ENCODE measurements at regions not wholly inside any gene's neighbourhood (a gene's known extent, or its start where the extent isn't known, plus 50 kb on each side); places are given as distances from the start of the nearest gene placed in this dataset.

DNA sequence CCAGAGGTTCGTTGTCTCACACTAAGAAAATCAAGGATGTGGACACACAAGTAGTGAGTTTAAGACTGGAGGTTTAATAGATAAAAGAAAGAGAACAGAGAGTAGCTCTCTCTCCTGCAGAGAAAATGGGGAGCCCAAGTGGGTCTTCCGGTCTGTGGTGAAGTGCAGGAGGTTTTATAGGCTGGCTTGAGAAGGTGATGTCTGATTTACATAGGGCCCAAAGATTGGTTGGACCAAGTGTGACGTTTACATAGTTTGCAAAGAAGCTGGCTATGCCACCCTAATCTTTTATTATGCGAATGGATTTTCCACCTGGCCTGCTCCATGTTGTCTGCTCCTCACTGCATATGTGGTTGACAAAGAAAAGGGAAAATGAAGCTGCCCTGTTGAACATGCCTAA lies 430.4 kb upstream of the TRIB2 start:
- DNase-seq (ENCODE audit: low read depth), result no peak

GRCh38 chr2:12287220-12287751 lies 429.4 kb upstream of the TRIB2 start:
- no peak for DNase-seq (ENCODE audit: low read depth)

GRCh38 chr2:12288048-12288447 lies 428.7 kb upstream of the TRIB2 start:
- DNase-seq (ENCODE audit: low read depth), result no peak

DNA sequence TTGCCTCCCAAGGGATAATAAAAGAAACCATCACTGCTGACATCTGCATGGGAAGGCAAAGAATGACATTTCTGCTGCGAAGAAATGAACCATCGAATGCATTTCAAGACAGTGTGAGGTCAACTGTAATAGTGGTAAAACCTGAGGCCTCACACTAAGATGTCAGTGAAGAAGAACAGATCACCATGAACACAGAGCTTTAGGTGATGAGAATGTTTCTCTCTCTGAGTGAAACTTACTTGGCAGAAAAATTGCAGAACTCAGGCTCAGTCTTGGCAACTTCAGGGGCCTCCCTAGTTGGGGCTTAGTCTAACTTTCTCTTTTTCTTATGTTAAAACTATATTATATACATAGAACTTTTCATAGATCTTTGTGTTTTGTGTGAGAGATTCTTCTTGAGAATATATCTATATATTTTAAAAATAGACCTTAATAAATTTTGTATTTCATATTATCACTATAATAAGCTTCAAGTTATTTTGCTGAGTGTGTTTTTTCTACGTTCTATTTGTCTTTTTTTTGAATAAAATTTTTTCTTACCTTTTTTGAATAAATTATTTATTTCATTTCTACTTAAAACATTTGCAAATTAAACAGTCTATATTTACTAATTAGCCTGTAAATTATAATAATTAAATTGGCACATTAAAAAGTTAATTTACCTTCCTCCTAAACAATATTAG lies 427.5 kb upstream of the TRIB2 start:
- DNase-seq (ENCODE audit: low read depth), result no peak

DNA sequence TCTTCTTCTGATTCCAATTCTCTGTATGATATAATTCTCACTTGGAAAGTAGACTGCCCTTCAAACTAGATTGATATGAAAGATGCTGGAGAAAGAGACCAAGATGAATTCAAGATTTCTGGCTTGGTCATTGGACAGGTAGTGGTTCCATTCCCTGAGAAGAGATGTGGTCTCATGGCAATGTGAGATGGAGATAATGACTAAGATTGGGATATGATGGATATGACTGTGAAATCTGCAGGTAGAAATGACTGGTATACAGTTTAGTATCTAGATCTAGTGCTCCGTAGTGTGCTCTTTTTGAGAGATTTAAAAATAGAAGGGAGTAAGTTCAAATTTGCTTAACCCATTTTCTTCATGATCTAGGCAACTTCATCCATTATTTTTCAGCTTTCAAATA lies 425.4 kb upstream of the TRIB2 start:
- no peak for DNase-seq (ENCODE audit: low read depth)

- no peak for DNase-seq (ENCODE audit: low read depth)
These were observed 422.9 kb upstream of the TRIB2 start for GRCh38 chr2:12293874-12294273.

DNA sequence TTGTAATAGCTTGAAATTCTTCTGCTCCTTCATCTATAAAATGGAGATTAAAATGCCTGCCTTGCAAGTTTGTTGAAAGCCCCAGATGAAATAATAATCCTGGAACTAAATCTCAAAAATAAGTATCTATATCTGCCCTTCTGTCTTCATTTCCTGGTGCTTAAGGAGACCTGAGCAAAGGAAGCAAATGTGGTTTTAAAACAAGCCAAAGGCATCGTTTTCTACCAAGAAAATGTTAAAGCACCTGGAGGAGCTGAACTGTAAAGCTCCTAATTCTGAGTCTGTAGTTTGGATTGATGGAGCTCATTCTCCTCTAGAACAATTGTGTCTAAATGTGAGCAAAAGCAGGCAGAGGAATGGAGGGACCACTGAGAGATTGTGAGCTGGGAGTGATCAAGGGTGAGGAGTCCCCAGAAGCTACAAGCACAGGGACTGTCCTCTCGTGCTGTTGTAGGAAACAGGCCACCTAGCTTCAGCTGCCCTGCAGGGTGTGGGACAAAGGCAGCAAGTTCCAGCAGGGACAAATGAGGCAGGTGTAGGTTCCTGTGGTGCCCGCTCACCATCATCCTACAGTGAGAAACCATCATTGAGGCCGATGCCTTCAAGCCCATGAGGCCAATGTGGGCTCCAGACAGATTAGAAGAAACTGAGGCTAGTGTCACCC lies 420.7 kb upstream of the TRIB2 start:
- no peak for DNase-seq (ENCODE audit: low read depth)

GRCh38 chr2:12296915-12297314 lies 419.8 kb upstream of the TRIB2 start:
- no peak for DNase-seq (ENCODE audit: low read depth)

- DNase-seq (ENCODE audit: low read depth), result no peak
These were observed 418.4 kb upstream of the TRIB2 start for GRCh38 chr2:12298352-12298751.

- no peak for DNase-seq (ENCODE audit: low read depth)
These were observed 417.3 kb upstream of the TRIB2 start for GRCh38 chr2:12299431-12299830.

GRCh38 chr2:12300019-12300602 lies 416.6 kb upstream of the TRIB2 start:
- no peak for DNase-seq (ENCODE audit: low read depth)

DNA sequence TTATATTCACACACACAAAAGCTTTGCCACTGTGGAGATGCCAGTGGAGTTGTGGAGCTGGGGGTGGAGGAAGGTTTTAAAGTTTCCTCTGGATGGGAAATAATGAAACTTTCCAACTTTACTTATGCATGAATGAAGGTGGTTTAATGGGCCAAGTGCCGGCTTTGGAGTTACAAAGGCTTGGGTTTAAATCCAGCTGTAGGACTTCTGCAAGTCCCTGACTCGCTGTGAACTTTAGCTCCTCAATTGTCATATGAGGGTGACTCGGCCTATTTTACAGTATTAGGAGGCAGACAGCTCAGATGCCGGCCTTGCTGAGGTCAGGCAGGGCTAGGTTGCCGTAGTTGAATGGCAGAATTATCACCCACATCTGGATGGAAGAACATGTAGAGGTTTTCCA lies 415.8 kb upstream of the TRIB2 start:
- DNase-seq (ENCODE audit: low read depth), result no peak

DNA sequence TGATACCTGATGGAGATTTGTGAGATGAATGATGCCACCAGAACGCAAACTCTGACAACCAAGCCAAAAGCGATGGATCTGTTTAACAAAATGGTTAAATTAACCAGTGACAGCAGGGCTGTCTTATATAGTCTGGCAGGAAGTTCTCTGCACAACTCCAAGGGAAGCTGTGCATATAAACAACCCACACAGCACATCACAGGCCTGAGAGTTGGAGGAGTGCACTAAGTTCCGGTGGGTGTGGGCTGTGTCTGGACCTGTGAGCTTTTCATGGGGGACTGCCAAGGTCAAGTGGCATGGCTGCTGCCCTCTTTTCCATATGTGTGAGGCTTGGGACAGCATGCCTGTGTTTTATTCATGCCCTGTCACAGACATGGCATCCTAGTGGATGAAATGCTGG lies 414.6 kb upstream of the TRIB2 start:
- DNase-seq (ENCODE audit: low read depth), result no peak

DNA sequence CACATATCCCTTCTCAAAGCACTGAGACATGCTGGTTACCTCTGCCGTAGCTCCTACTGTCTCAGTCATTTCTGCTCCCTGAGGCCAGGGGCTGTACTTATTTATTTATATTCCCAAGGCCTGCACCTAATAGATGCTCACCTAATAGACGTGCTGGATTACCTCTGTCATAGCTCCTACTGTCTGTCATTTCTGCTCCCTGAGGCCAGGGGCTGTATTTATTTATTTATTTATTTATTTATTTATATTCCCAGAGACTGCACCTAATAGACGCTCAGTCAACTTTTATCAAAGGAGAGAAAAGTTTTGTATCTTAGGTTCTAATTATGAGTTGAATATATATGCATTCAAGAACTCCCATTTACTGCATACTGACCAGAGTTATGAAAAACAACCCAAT lies 414.0 kb upstream of the TRIB2 start:
- no peak for DNase-seq (ENCODE audit: low read depth)

DNA sequence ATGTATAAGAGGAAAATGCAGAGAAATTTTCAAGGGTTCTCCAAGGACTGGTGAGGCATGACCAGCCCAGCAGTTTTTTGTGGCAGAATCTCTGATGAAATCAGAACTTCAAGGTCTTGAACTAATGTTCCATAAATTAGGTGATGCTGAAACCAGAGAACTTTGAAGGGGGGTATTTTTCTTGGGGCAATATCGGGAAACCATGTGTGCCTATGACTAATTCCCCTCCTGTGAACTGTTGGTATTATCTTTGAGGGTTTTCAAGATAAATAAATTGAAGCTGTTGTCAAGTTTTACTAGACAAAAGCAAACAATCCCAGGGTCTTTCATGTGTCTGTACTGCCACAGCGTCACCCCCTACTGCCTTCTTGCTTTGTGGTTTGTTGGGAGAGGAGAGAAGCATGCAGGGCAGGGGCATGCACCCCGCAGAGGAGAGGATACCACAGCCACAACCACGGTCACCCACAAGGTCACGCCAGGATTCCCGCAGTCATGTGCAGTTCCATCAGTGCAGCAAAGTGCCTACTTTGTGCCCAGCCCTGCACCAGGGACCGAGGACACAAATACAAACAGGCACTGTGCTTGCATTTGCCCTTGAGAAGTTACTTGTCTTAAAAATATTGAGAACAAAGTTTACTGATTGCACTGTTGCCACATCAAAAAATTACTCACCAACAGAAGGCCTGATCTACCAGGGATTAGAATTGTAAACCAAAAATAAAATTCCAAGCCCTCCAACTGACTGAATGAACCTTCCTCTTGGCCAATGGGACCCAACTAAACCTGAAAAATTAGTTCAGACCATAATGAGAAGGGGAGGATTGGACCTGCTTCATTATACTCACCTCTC lies 413.3 kb upstream of the TRIB2 start:
- no peak for DNase-seq (ENCODE audit: low read depth)

DNA sequence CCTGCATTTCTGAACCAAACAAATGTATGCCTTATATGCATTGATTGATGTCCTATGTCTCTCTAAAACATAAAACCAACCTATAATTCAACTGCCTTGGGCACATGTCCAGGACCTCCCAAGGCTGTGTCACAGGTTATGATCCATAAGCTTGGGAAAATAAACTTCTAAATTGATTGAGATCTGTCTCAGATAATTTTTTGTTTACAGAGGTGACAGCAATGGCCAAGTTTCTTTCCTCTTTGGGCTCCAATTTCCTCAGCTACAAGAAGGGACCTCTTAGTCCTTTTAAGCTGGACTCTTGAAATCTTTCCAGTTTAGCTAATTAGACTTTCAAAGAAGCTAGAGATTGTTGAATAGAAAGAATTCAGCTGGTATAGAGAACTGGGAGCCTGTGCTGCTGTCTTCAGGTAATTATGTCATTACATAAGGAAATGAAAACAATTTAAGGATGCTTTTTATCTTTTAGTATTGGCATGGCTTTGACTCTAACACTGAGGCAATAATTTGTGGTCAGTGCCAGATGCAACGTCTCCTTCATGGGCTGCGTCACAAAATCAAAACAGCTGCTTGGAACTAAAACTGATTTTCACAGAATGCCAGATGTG lies 412.1 kb upstream of the TRIB2 start:
- no peak for DNase-seq (ENCODE audit: low read depth)

DNA sequence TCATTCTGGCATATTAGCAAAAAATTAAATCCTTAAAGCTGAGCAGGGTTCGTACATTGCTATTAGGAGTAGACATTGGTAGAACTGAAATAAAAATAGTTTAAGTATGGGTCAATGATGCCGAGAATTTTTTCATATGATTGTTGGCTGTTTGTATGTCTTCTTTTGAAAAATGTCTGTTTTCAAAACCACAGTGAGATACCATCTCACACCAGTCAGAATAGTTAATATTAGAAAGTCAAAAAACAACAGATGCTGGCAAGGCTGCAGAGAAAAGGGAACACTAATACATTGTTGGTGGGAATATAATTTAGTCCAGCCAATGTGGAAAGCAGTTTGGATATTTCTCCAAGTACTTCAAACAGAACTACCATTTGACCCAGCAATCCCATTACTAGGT lies 410.8 kb upstream of the TRIB2 start:
- DNase-seq (ENCODE audit: low read depth), result no peak

GRCh38 chr2:12310399-12310798 lies 406.3 kb upstream of the TRIB2 start:
- no peak for DNase-seq (ENCODE audit: low read depth)

DNA sequence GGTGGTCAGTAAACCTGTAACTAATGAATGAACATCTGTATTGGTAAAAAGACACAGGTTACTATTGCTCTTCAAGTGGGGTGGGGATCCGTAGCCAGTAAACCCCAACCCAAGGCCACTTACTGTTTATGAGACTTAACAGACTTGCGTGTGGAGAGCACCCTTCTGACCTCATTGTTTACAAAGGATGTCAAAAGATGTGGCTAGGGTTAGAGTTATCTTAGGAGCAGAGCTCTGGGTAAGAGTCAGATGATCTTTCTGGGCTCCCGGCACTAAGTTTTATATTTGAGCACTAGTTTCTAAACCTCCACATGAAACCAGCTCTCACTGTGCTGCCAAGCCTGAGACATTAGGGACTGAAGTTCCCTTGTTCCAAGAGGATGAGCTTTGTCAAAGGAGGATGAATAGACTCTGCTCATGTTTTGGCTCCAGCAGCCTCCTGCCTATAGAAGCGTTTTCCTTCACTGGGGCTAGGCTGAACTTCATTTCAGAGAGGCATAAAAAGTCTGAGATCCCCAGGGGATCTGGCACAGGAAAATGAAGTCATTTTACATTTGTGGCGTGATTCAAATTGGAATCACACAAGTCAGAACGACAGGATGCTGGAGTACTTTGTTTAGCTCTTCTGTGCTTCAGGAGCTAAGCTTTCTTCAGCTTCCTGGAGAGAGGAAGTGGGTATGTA lies 403.1 kb upstream of the TRIB2 start:
- DNase-seq (ENCODE audit: low read depth), result no peak

- no peak for DNase-seq (ENCODE audit: low read depth)
These were observed 402.5 kb upstream of the TRIB2 start for GRCh38 chr2:12314127-12314760.

DNA sequence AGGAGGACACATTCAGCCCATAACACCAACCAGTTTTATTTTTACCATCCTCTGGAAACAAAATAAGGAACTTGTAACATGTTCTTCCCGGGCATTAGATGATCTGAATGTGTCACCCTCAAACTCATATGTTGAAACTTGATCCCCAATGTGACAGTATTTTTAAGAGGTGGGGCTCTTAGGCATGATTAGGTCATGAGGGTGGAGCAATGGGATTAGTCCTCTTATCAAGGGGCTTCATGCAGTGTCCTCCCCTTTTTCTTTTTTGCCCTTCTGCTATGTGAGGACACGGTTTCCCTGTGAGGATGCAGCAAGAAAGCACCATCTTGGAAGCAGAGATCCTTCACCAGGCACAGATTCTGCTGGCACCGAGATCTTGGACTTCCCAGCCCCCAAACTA lies 401.5 kb upstream of the TRIB2 start:
- no peak for DNase-seq (ENCODE audit: low read depth)

All from HS-5 (cell line).